H1 (cell line): ENCODE measurements at regions not wholly inside any gene's neighbourhood (a gene's known extent, or its start where the extent isn't known, plus 50 kb on each side); places are given as distances from the start of the nearest gene placed in this dataset.

ENCODE experiments used
- CTCF ChIA-PET: fragments of 300-600 bp; sonication (Branson Sonifier 250); formaldehyde crosslinking; loops from one replicate; lab custom pipeline; 2021; ENCODE audit not compliant: partially characterized antibody; lab: Charles Lee
- POLR2A ChIA-PET: fragments of 300-600 bp; sonication (Branson Sonifier 250); formaldehyde crosslinking; loops from one replicate; lab custom pipeline; 2021; ENCODE audit warnings: inconsistent platforms; ENCODE audit not compliant: partially characterized antibody; lab: Charles Lee
- DNase-seq, 2 experiments: peaks; one replicate each; pipeline versions ENCODE4 v3.0.0 to v3.0.0-alpha.2; 2010 to 2022; ENCODE audit warnings: low spot score in 2 of 2, low read depth in 1 of 2, mixed read lengths in 1 of 2
- FAIRE-seq: peaks from 2 replicates; lab custom pipeline; 2011; peaks lifted over from hg19 to GRCh38; lab: Jason Lieb, UNC
- H2AFZ ChIP-seq: 2 replicates; pipeline ENCODE4 v1.8.1; 2012; ENCODE audit warnings: low read length, inconsistent platforms
- H2AK5ac ChIP-seq: 2 replicates; pipeline ENCODE4 v1.6.1; 2013; ENCODE audit warnings: low read depth, low read length
- H2BK120ac ChIP-seq: replicated peaks from 2 replicates; pipeline ENCODE3; 2013; ENCODE audit warnings: low read depth, low read length, inconsistent platforms
- H2BK12ac ChIP-seq: 2 replicates; pipeline ENCODE4 v1.6.1; 2013; ENCODE audit warnings: low read depth, low read length
- H2BK15ac ChIP-seq: 2 replicates; pipeline ENCODE4 v1.6.1; 2013; ENCODE audit warnings: low read length
- H2BK20ac ChIP-seq: 2 replicates; pipeline ENCODE4 v1.6.1; 2013; ENCODE audit warnings: low read length
- H2BK5ac ChIP-seq: 2 replicates; pipeline ENCODE4 v1.6.1; 2013; ENCODE audit warnings: low read depth, low read length
- H3K14ac ChIP-seq: 2 replicates; pipeline ENCODE4 v1.6.1; 2013; ENCODE audit warnings: inconsistent platforms; ENCODE audit not compliant: insufficient read length
- H3K18ac ChIP-seq: 2 replicates; pipeline ENCODE4 v1.6.1; 2013; ENCODE audit warnings: low read length; ENCODE audit errors: extremely low read depth
- H3K23ac ChIP-seq: 2 replicates; pipeline ENCODE4 v1.6.1; 2013; ENCODE audit warnings: inconsistent platforms; ENCODE audit not compliant: insufficient read length
- H3K23me2 ChIP-seq: 2 replicates; pipeline ENCODE4 v1.6.1; 2013; ENCODE audit warnings: low read depth, low read length
- H3K27ac ChIP-seq: 2 replicates; pipeline ENCODE4 v1.6.1; 2011; ENCODE audit warnings: low read depth, low read length, inconsistent platforms
- H3K27me3 ChIP-seq, 4 experiments: replicated peaks in 1 of 4; 1 replicate in 1 of 4; 2 replicates in 3 of 4; pipeline versions ENCODE4 v1.6.1 to v1.8.1; 2011 to 2013; ENCODE audit warnings: low read length in 3 of 4, mild to moderate bottlenecking in 3 of 4, inconsistent platforms in 2 of 4, mixed read lengths in 2 of 4, moderate library complexity in 1 of 4; ENCODE audit not compliant: control insufficient read depth in 3 of 4, insufficient read depth in 3 of 4; ENCODE audit errors: extremely low read depth in 1 of 4
- H3K36me3 ChIP-seq, 4 experiments: 2 replicates each; pipeline versions ENCODE4 v1.6.1 to v1.8.1; 2011 to 2013; ENCODE audit warnings: mild to moderate bottlenecking in 4 of 4, low read length in 3 of 4, moderate library complexity in 2 of 4, control low read depth in 1 of 4, inconsistent platforms in 1 of 4; ENCODE audit not compliant: insufficient read depth in 4 of 4, control insufficient read depth in 2 of 4
- H3K4ac ChIP-seq: replicated peaks from 2 replicates; pipeline ENCODE3; 2013; ENCODE audit warnings: low read length, low read depth, mixed read lengths, inconsistent platforms; ENCODE audit not compliant: insufficient read length
- H3K4me1 ChIP-seq, 4 experiments: replicated peaks in 1 of 4; 1 replicate in 1 of 4; 2 replicates in 3 of 4; pipeline versions ENCODE4 v1.6.1 to v1.8.1; 2011 to 2013; ENCODE audit warnings: low read length in 3 of 4, inconsistent platforms in 2 of 4, mixed read lengths in 1 of 4; ENCODE audit not compliant: insufficient read depth in 4 of 4, control insufficient read depth in 3 of 4
- H3K4me2 ChIP-seq, 2 experiments: 2 replicates each; pipeline versions ENCODE4 v1.6.1 to v1.8.1; 2011 to 2013; ENCODE audit warnings: low read depth in 2 of 2, low read length in 2 of 2, control low read depth in 1 of 2, inconsistent platforms in 1 of 2, mild to moderate bottlenecking in 1 of 2; ENCODE audit not compliant: insufficient read depth in 1 of 2
- H3K4me3 ChIP-seq, 4 experiments: fragments of 200-600, 300-600 bp in 1 of 4; sonication (generic), shearing (Covaris generic), sonication (Bioruptor Twin) in 1 of 4; 2 replicates each; pipeline versions ENCODE4 v1.5.1 to v1.8.1; 2011 to 2016; ENCODE audit warnings: low read length in 4 of 4, low read depth in 3 of 4, control low read depth in 2 of 4, inconsistent platforms in 2 of 4, mild to moderate bottlenecking in 2 of 4, mixed read lengths in 1 of 4, moderate library complexity in 1 of 4; ENCODE audit not compliant: insufficient read depth in 2 of 4; ENCODE audit errors: extremely low read depth in 1 of 4
- H3K56ac ChIP-seq: replicated peaks from 2 replicates; pipeline ENCODE3; 2013; ENCODE audit warnings: low read depth, mild to moderate bottlenecking, mixed read lengths, low read length, inconsistent platforms; ENCODE audit not compliant: insufficient read length
- H3K79me1 ChIP-seq: 2 replicates; pipeline ENCODE4 v1.6.1; 2013; ENCODE audit warnings: low read depth, low read length, control low read depth
- H3K79me2 ChIP-seq, 2 experiments: 2 replicates each; pipeline versions ENCODE4 v1.6.1 to v1.8.1; 2012 to 2013; ENCODE audit warnings: low read length in 2 of 2, mild to moderate bottlenecking in 2 of 2, inconsistent platforms in 1 of 2; ENCODE audit not compliant: insufficient read depth in 2 of 2, control insufficient read depth in 1 of 2
- H3K9ac ChIP-seq, 4 experiments: replicated peaks in 1 of 4; 1 replicate in 1 of 4; 2 replicates in 3 of 4; pipeline versions ENCODE4 v1.6.1 to v1.8.1; 2011 to 2013; ENCODE audit warnings: low read depth in 3 of 4, low read length in 3 of 4, control low read depth in 2 of 4, mild to moderate bottlenecking in 2 of 4, moderate library complexity in 2 of 4, inconsistent platforms in 1 of 4; ENCODE audit errors: extremely low read depth in 1 of 4
- H3K9me3 ChIP-seq, 2 experiments: 2 replicates each; pipeline versions ENCODE4 v1.6.1 to v1.8.1; 2012 to 2013; ENCODE audit warnings: mild to moderate bottlenecking in 2 of 2, moderate library complexity in 2 of 2, control low read depth in 1 of 2, inconsistent platforms in 1 of 2, low read depth in 1 of 2, low read length in 1 of 2, mixed read lengths in 1 of 2; ENCODE audit not compliant: insufficient read depth in 2 of 2
- H4K20me1 ChIP-seq, 2 experiments: replicated peaks in 1 of 2; 2 replicates each; pipeline versions ENCODE3 to v1.8.1; 2011 to 2013; ENCODE audit warnings: inconsistent platforms in 2 of 2, low read length in 2 of 2, mild to moderate bottlenecking in 1 of 2; ENCODE audit not compliant: insufficient read depth in 2 of 2, control insufficient read depth in 1 of 2
- H4K5ac ChIP-seq: 2 replicates; pipeline ENCODE4 v1.6.1; 2013; ENCODE audit warnings: low read length, low read depth, mixed read lengths, inconsistent platforms; ENCODE audit not compliant: insufficient read length
- H4K8ac ChIP-seq: 2 replicates; pipeline ENCODE4 v1.8.0; 2013; ENCODE audit warnings: mild to moderate bottlenecking, moderate library complexity, low read length, inconsistent platforms; ENCODE audit not compliant: insufficient read depth; ENCODE audit errors: extremely low read depth
- H4K91ac ChIP-seq: replicated peaks from 2 replicates; pipeline ENCODE3; 2013; ENCODE audit warnings: low read length, mixed read lengths, inconsistent platforms; ENCODE audit not compliant: insufficient read length
- BACH1 ChIP-seq: IDR thresholded peaks from 2 replicates; pipeline ENCODE4 v1.6.1; 2012; ENCODE audit warnings: low read length, improper control_type of control experiment
- CTBP2 ChIP-seq: IDR thresholded peaks from 2 replicates; pipeline ENCODE4 v1.7.0; 2011; ENCODE audit warnings: borderline replicate concordance, mild to moderate bottlenecking, moderate library complexity, mixed read lengths, low read length; ENCODE audit not compliant: insufficient read depth, insufficient read length
- EGR1 ChIP-seq: IDR thresholded peaks from 2 replicates; pipeline ENCODE4 v1.6.1; 2011; ENCODE audit warnings: low read depth, low read length, borderline replicate concordance
- EZH2 ChIP-seq: fragments of 200-600 bp; sonication (generic); IDR thresholded peaks from 2 replicates; pipeline ENCODE4 v1.7.1; 2012; ENCODE audit warnings: low read depth, mild to moderate bottlenecking, moderate library complexity, low read length, inconsistent platforms; ENCODE audit not compliant: severe bottlenecking
- FOSL1 ChIP-seq: IDR thresholded peaks from 2 replicates; pipeline ENCODE4 v1.6.1; 2011; ENCODE audit warnings: mild to moderate bottlenecking, low read depth, low read length, moderate library complexity; ENCODE audit not compliant: insufficient read depth
- HDAC2 ChIP-seq, 2 experiments: fragments of 300-600 bp in 1 of 2; sonication (generic) in 1 of 2; IDR thresholded peaks; 2 replicates each; pipeline ENCODE4 v1.6.1; 2011 to 2012; ENCODE audit warnings: low read depth in 2 of 2, low read length in 2 of 2, mild to moderate bottlenecking in 2 of 2, moderate library complexity in 2 of 2, borderline replicate concordance in 1 of 2, inconsistent platforms in 1 of 2
- KDM1A ChIP-seq: fragments of 200-600, 300-600 bp; sonication (generic); IDR thresholded peaks from 2 replicates; pipeline ENCODE4 v1.7.1; 2016; ENCODE audit warnings: mild to moderate bottlenecking, low read length, borderline replicate concordance
- RFX5 ChIP-seq: IDR thresholded peaks from 2 replicates; pipeline ENCODE4 v1.6.1; 2011; ENCODE audit warnings: low read depth, low read length, improper control_type of control experiment, borderline replicate concordance
- RXRA ChIP-seq: IDR thresholded peaks from 2 replicates; pipeline ENCODE4 v1.6.1; 2011; ENCODE audit warnings: low read depth, mild to moderate bottlenecking, low read length, moderate library complexity; ENCODE audit not compliant: insufficient read depth
- SAP30 ChIP-seq: fragments of 300-600 bp; sonication (generic); IDR thresholded peaks from 2 replicates; pipeline ENCODE4 v1.7.1; 2012; ENCODE audit warnings: low read length, moderate library complexity, mild to moderate bottlenecking, inconsistent platforms; ENCODE audit not compliant: insufficient read depth, insufficient replicate concordance
- SP1 ChIP-seq: IDR thresholded peaks from 2 replicates; pipeline ENCODE4 v1.6.1; 2011; ENCODE audit warnings: low read depth, low read length
- TAF7 ChIP-seq: optimal IDR thresholded peaks from 2 replicates; pipeline ENCODE3; 2011; ENCODE audit warnings: low read depth, mild to moderate bottlenecking, inconsistent platforms, low read length, moderate library complexity, borderline replicate concordance
- WGBS, 2 experiments: shearing (Covaris generic) in 1 of 2; methylation state at CpG; one replicate each; pipeline versions ENCODE4 v1.1.6 to v1.1.7; 2013 to 2015; ENCODE audit warnings: low lambda C conversion rate in 2 of 2, mixed read lengths in 2 of 2, inconsistent platforms in 1 of 2, low coverage in 1 of 2, missing lambda C conversion rate in 1 of 2; ENCODE audit not compliant: insufficient replicate concordance in 2 of 2, insufficient coverage in 1 of 2, insufficient read length in 1 of 2; ENCODE audit errors: extremely low coverage in 1 of 2, missing lambda C conversion rate in 1 of 2; 5-methylcytosine and 5-hydroxymethylcytosine counted together

GRCh38 chr13:79802389-79803085 is 321.6 kb downstream of the NDFIP2 start:
- H3K56ac ChIP-seq: no peak overlapping the region
- no peak overlapping the region for H3K23ac ChIP-seq
- no peak overlapping the region for H2BK120ac ChIP-seq
- POLR2A ChIA-PET: no interaction called here
- DNase-seq (no peak), FAIRE-seq (no peak)
- H4K5ac ChIP-seq: no peak overlapping the region
- no peak overlapping the region for H3K14ac ChIP-seq
- H2BK5ac ChIP-seq: no peak overlapping the region
- peaks cover 0 to 4% (median 2%) of the 10 kb centered on the region in 4 experiments; a peak in 2 of 7 replicates for H3K4me1 ChIP-seq
- H3K79me2 ChIP-seq: no peaks in the 10 kb centered on the region
- H4K91ac ChIP-seq: no peak overlapping the region
- H3K4me3 ChIP-seq: no peak overlapping the region
- H3K4ac ChIP-seq: no peak overlapping the region
- H2AK5ac ChIP-seq: no peak overlapping the region
- no peaks in the 10 kb centered on the region for H3K23me2 ChIP-seq
- H3K9me3 ChIP-seq: no peaks in the 10 kb centered on the region
- no peak overlapping the region for H3K4me2 ChIP-seq
- no peaks in the 10 kb centered on the region for H3K79me1 ChIP-seq
- H3K18ac ChIP-seq: no peak overlapping the region
- 0 out of 2 replicates have a peak overlapping the region, but pooled peaks have one; percentile 32 for H2BK15ac ChIP-seq
- H4K20me1 ChIP-seq: no peaks in the 10 kb centered on the region
- H3K27me3 ChIP-seq: no peaks in the 10 kb centered on the region
- 92% methylated on average over 2 of the region's 2 CpGs; no CpG with 5 or more reads in 1 of the 2 experiments for WGBS, 2 experiments
- H3K9ac ChIP-seq: no peak overlapping the region
- no peak overlapping the region for H2BK12ac ChIP-seq
- no peak overlapping the region for H3K27ac ChIP-seq
- CTCF ChIA-PET: interaction anchor here (1.0 to 1.5 kb wide), 2 partner anchors 95 to 118 kb away, joined by 3 to 4 read pairs; no protein-coding TSS in a partner anchor
- no peak overlapping the region for H2BK20ac ChIP-seq
- no peak overlapping the region for H2AFZ ChIP-seq
- no peak overlapping the region for H4K8ac ChIP-seq
- H3K36me3 ChIP-seq: no peaks in the 10 kb centered on the region
- no peak for TF ChIP-seq TAF7
- TF ChIP-seq EGR1: no peak
- TF ChIP-seq RFX5: no peak
- TF ChIP-seq SAP30: no peak
- TF ChIP-seq BACH1: no peak
- no peak for TF ChIP-seq CTBP2
- TF ChIP-seq EZH2: no peak
- TF ChIP-seq RXRA: no peak
- TF ChIP-seq FOSL1: no peak
- no peak for TF ChIP-seq KDM1A
- no peak for TF ChIP-seq HDAC2 (IDR thresholded peaks at IDR 0.05; ENCODE audit: borderline replicate concordance in 1 of 2, low read depth in 2 of 2, low read length in 2 of 2)
- TF ChIP-seq SP1: no peak
